GM18511 (cell line): ENCODE measurements at regions not wholly inside any gene's neighbourhood (a gene's known extent, or its start where the extent isn't known, plus 50 kb on each side); places are given as distances from the start of the nearest gene placed in this dataset.

Experiments
- ATAC-seq: cut with Tn5 transposase; IDR thresholded peaks from one replicate; pipeline ENCODE4 v1.9.1; 2021; ENCODE audit warnings: mild to moderate bottlenecking, moderate library complexity; ENCODE audit not compliant: unreplicated experiment

DNA sequence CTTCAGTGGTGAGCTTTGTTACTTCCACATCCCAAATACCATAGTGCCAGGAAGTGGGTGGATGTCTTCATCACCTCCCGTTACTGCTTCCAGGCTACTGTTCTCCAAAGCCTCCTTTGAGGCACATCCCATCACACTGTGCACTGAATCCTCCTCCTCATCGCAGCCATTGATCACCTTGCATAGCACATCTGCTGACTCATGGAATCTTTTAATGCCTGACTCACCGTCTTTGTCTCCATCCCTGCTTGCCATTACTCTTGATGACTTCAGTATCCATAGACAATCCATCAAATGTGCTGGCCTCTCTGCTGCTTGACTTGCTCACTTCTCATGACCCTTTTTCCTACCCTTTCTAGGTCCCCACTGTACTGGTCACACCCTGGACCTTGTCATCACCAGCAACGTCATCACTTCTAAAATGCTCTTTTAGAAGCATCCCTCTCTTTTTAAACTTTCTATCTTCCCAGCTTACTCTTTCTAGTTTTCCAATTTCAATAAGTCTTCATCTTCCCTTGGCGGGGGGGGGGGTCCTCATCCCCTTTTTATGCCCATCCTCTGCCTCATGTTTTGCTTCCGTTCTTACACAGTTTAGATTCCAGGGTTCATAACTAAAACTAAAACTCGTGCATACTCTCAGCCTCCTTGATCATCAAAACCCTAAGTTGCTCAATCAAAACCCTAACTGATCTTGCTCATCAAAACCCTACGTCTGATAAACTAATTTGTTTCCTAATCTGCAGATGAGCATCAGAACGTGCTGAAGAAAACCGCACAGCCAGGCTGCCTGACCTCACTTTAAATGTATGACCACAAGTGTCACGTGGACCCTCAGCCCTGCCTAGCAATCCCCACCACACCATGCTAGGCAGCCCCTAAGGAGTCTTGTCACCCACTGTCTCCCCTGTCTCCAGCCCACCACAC lies 289.7 kb upstream of the ZFHX3 start:
- no peak for ATAC-seq

DNA sequence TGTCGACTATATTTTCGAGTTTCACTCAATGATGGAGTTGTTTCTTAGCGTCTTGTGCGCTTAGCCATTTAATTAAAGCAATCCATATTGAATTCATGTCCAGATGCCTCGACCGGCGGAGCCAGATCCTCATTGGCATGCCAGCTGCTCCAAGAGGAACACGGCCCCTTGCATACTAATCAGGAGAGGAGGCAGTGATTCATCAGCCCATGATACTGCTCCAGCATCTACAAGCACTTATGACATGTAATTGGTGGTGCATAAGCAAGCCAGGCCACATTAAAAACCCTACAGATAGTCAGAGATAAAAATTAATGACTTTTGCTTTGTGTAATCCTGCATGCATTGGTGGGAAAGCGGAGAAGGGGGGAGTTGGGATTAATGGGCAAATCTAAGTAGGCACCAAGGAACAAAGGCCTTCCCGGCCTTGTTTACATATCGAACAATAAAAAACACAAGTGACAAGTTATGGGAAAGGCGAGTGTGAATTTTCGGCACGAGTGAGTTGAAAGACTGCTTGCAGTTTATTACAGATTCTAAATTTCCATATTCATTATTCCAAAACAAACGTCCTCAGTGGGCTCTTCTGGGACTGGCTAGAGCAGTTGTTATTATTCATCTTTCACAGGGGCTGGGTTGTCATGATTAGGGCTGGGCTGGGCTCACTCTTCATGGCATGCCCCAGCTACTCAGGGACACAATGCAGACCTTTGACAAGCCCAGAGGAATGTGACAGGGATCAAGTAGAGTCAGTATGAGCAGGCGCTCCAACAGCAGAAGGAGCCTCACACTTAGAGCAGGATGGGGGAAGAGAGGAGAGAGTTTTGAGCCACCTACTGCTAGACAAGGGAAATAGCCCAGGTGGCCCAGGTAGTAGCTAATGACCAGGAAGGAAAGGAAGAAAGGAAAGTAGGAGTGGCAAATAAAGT lies 281.7 kb upstream of the ZFHX3 start:
- no peak for ATAC-seq

DNA sequence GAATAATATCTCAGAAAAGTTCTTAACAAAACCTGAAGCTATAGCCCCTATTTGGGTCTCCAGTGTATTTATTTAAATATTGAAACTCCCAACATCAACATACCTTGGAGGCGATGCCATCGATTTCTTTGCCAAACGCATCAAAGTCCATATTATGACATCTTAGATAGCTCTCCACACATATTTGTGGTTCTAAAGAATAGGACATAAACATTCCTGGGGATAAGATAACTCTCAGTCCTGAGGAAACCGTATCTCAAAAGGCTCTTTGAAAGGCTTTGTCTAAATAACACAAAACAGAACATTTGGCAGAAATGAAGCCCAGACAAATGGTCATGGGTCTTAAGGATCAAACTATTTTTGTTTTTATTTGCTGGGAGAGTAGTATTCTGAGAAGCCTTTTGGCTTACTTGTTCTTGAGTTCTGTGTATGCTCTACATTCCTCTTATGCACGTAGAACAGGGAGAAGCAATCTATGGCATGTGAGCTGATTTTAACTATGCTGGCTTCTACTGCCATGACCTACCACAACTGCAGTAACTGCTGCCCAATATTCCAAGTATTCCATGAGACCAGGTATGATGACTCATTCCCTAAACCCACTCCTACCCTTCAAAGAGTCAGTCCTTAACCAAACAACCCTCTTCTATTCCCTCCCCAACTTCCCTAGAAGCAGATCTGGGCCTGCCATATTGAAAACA lies 279.0 kb upstream of the ZFHX3 start:
- no peak for ATAC-seq

DNA sequence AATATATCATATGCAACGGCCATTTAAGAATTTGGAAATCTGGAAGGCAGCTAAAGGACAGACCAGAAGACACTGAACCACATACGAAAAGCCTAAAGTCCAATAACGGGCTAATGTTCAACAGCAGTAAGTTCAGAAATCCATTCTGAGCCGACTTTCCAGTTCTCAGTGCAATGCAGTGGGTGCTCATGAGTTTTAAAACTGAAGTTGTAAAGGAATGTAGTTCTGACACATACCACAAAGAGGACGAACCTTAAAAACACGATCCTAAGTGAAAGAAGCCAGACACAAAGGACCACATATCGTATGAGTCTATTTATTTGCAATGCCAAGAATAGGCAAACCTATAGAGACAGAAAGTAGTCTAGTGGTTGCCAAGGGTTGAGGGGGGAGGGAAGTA lies 278.3 kb upstream of the ZFHX3 start:
- ATAC-seq = no peak

DNA sequence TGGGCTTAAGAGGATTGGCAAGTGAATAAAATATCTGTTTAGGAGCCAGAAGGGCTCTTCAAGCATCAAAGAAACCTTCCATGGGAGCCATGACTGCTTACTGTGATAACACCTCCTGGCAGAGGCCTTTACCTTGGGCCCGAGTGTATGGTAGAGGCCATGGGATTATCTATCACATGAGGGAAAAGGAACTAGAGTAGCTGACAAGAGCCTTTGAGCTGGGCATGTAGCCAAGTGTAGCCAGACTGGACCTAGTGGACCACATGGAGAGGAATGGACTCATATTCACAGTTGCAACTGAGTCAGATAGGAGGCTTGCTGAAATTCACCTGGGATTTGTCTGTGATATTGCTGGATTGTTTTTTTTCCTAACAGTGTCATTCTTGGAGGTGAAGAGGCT lies 276.0 kb upstream of the ZFHX3 start:
- ATAC-seq = no peak

DNA sequence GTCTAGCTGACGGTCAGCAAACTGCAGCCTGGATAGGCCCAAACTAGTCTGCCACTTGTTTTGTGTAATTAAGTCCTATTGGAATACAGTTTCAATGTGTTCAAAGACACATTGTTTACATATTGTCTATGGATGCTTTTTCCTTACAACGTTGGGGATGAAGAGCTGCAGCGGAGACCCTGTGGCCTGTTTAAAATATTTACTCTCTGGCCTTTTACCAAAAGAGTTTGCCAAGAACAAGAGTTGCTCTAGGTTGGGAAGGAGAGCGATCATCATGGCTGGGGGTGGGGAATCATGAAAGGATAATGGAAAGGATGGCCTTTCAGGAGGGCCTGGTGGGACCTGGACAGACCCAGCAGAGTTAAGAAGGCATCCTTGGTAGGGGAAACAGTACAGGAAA lies 274.9 kb upstream of the ZFHX3 start:
- ATAC-seq = no peak

DNA sequence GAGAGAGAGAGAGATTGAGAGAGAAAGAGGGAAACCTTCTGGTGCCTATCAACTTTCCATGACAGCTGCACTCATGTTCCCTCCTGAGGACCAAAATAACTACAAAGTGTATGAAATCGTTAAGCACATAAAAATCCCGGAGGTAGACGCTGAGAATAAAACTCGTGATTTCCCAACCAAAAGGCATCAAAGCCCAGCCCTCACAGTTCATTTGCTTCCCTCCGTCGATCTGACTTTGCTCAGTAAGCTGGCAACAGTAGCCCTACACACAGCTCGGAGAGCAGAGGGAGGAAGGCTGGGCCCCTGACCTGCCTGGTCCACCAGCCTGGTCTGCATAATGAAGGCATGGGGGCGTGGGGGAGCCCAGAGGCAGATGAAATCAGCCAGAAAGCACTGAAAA lies 273.9 kb upstream of the ZFHX3 start:
- ATAC-seq = no peak

DNA sequence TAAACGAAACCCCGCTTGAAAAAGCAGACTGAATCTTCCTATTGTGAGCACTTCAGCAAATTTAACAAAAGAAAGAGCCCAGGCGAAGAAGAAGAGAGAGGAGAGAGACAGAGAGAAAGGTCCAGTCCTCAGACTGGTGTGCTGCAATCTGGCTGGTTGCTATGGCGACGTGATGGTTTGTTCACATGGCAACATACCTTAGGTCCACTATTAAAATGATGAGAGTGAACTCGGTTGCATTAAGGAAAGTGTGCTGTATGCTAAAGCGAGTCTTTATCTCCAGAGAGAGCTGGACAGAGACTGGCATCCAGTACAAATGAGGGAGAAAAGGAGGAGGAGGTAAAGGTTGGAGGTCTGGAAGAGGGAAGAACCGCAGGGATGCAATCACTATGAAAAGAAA lies 271.8 kb upstream of the ZFHX3 start:
- no peak for ATAC-seq

DNA sequence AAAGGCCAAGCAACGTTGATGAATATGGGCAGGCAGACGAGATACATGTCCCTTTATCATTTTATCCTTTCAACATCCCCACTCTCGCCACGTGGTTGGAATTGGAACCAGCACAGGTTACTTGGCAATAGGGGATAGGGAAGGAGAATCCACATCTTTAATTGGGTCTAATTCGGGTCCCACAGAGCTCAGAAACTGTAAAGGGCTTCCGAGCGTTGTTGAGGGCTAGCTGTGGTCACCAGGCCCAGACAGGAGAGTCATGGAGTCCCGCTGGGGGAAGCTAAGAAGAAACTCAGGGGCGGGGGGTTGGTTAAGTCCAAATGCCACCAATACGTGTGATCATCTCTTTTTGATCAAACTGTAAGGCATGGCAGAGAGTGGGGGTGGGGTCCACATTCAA lies 271.3 kb upstream of the ZFHX3 start:
- ATAC-seq = no peak

DNA sequence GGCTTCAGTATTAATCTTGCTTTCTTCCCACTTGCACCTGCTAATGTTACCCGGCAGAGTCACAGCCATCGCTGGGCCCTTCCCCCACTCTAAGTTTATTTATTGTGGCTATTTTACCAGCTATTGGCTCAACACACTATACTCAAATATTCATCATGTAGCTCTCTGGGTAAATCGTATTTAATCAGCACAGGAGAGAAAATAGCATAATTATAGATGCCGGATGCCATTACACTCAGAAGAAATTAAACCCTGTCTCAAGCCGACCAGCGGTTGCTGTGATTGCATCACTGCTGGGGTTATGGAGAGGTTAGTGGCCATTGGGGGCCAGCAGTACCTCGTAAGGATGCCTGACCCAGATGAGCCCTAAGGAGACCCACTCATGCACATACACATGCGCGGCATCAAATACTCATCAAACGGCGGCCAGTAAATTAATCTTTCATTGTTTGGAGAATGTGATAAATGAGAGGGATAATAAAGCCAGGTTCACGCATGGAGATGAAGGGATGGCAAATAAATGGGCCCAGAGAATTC lies 269.5 kb upstream of the ZFHX3 start:
- ATAC-seq = no peak

DNA sequence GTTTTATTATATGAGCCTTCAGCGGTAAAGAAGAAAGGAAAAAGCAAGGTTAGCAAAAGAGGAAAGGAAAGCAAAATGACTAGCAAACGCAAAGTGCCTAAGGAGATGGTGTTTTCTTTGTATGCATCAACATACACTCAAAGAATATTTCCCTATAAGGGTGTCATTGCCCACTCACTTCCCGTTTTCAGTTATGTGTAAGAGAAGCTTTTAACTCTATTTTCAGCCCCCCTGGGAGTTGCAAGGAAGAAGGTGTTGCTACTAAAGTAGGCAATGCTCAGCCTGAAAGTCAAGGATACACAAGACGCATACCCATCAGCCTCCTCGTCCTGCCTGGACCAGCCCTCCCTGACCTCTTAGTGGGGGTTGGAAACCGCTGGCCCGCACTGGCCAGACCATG lies 267.7 kb upstream of the ZFHX3 start:
- peak; percentile 94 for ATAC-seq

DNA sequence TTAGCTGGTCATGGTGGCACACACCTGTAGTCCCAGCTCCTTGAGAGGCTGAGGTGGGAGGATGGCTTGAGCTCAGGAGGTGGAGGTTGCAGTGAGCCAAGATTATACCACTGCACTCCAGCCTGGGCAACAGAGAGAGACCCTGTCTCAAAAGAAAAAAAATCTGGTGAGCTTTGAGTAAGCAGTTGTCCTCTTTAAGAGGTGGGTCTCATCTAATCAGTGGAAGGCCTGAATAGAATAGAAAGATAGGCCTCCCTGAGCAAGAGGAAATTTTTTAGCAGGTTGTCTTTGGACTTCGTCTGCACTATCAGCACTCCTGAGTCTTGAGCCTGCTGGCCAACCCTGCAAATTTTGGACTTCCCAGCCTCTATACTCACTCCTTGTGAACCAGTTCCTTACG lies 266.0 kb upstream of the ZFHX3 start:
- no peak for ATAC-seq

DNA sequence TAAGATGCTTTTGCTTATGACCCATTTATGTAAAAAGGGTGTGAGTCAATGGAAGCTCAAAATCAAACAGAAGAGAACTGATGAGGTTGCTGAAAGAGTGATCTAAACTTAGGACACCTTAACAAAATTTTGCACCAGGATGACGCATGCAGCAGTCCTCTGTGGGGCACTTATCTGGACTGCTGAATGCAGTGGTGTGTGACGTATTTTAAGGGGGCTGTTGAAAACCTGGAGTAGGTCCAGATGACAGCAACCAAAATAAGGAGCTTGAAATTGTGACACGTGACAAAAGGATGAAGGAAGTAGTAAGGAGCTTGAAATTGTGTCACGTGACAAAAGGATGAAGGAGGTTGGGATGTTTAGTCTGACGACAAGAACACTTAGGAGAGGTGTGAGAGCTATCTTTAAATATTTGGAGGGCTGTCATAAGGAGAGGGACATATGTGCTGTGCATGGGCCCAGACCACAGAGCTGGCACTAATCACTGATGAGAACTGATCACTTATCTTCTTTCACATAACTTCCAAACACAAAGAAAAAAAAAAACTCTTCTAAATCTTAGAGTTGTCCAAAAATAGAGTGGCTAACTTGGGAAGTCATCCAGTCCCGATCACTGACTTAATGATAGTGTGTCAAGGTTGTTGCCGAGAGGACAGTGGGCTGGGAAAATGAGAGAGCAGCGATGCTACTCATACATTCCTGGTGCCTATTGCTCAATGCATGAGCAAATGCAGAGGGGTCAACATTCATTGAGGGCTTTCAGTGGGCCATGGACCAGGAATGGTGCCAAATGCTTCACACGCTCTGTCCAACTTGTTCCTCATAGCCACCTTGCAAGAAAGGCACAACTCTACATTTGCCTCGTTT lies 264.2 kb upstream of the ZFHX3 start:
- ATAC-seq = no peak

DNA sequence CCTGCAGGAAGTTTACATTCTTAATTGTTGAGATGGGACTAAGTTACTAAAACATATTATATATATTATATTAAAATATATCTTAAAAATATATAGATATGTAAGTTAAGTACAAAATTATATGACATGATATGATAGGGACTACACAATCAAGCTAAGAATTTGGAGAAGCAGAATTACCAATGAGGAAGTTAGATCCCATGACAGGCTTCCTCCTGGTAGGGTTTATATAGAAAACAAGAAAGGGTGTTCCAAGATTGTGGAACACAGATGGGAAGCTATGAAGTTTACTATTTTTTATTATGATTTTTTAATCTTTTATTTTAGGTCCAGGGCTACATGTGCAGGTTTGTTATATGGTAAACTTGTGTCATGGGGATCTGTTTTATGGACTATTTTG lies 260.8 kb upstream of the ZFHX3 start:
- no peak for ATAC-seq

DNA sequence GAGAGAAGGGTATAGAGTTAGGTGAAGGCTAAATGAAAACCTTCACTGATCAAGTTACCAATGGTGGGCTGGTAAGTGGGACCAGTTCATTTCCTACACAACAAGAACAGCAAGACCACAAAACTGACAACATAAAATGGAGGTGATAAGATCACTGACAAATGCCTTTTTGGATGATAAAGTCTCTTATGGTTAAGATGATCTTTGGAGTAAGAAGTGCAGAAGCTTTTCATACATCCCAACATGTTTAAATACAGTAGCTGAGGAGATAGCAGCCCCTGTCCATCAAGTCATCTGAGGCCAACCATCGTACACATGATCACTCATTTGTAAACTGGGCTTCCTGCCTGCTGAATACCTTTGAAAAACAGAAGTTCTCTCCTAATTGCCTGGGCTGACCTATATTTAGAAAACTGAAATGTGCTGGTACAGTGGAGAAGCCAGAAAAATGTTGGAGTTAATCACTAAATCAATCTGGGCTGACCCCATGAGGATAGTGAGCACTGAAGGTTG lies 259.0 kb upstream of the ZFHX3 start:
- ATAC-seq = no peak

DNA sequence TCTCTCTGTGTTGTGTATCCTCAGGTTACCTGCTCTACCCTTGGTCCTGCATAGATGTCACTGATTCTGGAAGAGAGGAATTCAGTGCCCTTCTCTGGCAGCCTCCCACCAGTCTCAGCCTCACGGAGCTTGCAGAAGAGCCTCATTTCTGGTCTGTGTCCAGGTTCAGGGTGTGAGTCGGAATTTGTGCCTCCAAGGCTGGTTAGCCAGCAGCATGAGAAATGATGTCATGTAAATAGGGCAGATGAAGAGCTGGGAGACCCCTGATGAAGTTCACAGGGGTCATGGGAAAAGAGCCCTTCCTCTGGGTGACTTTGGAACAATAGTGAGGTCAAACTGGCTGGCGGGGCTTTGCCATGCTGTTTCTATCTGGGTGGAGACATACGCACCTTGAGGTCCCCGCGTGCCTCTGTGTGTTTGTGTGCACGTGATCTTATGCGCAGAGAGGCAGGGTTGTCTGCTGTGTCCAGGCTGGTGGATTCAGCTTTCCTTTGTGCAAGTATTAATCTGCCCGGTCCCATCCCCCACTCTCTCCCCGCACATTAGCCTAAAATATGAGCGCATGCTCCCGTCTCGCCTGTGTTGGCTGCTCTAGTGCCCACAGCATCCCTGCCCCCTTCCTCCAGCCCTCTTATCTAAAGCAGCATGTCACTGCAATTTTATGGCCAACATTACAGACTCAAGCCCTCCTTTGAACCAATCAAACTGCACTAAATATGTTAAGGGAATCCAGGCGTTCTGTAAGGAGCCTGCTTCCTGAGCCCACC lies 256.3 kb upstream of the ZFHX3 start:
- ATAC-seq = no peak

DNA sequence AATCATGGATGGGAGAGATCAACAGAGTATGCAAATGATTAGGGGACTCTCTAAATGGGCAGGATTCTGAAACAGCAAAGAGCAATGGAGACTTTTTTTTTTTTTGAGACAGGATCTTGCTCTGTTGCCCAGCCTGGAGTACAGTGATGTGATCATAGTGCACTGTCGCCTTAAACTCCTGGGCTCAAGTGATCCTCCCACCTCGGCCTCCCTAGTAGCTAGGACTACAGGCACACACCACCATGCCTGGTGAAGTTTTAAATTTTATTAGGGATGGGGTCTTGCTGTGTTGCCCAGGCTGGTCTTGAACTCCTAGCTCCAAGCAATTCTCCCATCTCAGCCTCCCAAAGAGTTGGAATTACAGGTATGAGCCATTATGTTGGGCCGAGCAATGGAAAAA lies 255.0 kb upstream of the ZFHX3 start:
- no peak for ATAC-seq

DNA sequence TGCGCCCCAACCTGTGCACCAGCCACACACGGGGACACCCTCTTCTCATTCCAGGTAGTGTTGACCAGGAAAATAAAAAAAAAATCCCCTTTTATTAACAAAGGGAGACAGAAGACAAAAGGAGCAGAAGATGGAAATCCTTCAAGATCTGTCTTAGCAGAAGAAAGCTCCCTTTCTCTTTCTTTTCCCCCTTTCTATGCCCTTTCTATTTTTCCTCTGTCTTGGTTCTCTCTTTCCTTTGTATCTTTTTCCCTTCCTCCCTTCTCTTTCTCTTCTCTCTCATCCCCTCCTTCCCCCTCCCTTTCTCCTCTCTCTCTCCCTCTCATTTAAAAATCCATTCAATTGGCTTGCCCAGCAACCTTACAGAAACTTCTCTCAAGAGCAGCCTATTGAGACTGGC lies 254.1 kb upstream of the ZFHX3 start:
- ATAC-seq = no peak

DNA sequence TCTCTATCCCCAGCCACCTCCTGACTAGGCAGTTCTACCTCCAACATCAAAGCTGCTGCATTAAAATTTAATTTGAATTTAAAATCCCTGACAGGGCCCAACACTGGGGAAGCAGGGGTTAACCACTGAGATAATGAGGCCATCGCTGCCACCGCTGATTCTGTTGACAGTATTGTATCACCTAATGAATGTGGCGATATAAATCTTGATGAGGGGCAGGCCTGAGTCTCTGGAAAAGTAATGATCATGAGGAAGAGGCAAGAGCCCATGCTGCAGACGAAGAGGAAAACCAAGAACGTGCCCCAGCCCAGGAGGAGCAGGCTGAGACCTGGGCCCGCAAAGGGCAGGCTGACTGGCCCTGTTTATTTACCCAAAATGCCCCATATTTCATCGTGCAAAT lies 251.4 kb upstream of the ZFHX3 start:
- no peak for ATAC-seq
